ENCODE measurements at regions not wholly inside any gene's neighbourhood (a gene's known extent, or its start where the extent isn't known, plus 50 kb on each side); places are given as distances from the start of the nearest gene placed in this dataset.
"Not testable (repeated sequence)": the region's sequence is repeated elsewhere in the genome, so short reads cannot be mapped to it uniquely, and the experiment has no call there.

DNA sequence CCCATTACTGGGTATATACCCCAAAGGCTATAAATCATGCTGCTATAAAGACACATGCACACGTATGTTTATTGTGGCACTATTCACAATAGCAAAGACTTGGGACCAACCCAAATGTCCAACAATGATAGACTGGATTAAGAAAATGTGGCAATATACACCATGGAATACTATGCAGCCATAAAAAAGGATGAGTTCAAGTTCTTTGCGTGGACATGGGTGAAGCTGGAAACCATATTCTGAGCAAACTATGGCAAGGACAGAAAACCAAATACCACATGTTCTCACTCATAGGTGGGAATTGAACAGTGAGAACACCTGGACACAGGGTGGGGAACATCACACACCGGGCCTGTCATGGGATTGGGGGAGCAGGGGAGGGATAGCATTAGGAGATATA, 54.4 kb upstream of the MUCL1 start:
- not testable (repeated sequence) for DNase-seq

DNA sequence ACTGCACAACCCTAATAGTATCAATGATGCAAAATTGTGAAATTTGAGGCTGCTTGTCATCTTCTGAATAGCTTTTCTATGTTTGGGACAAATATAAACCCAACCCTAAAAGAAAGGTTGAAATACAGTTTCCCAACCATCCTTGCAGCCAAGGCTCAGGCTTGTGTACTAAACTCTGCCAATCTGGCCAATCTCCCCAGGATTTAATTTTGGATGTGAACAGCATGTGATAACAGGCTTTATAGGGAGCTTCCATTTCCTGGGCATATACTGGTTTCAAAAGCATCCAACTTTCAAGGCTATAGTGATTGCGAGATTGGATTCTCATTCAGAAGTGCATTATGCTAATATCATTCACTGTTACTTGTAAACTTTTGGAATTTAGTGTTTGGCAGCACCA, 55.7 kb upstream of the MUCL1 start:
- no peak for DNase-seq

DNA sequence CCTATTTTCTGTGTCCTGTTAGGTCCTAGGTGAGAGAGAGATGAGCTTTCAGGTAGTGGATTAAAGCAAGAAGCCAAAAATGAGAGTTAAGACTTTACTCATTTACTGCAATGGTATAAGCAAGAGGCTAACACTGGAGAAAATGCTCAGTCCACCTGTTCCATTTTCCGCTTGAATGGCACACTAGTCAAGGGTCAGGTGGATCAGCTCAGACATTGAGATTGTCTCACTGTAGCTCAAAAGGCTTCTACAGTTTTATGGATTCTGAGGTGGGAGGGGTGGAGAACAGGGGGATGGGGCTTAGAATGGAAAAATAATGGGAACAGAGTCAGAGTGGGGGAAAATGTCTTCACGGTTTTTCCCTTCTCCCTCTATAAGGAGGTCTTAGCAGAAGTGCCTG, 57.3 kb upstream of the MUCL1 start:
- no peak for DNase-seq

DNA sequence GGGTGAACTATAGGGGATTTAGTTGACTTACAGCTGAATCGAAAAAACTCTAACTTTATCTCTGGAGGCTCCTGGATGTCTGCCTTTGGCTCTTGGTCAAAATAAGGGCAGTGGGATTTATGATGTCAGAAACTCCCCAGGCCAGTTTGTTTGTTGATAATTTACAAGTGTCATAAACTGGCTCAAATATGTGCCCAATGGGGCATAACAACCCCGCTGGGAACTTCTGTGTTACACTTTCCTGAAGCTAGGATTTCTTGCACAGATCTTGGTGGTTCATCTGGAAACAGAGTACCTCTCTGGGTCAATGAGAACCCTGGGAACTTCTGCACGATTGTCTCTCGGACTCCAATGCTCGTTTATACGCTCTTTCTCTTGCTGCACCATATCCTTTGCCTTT, 58.7 kb upstream of the MUCL1 start:
- DNase-seq = no peak

DNA sequence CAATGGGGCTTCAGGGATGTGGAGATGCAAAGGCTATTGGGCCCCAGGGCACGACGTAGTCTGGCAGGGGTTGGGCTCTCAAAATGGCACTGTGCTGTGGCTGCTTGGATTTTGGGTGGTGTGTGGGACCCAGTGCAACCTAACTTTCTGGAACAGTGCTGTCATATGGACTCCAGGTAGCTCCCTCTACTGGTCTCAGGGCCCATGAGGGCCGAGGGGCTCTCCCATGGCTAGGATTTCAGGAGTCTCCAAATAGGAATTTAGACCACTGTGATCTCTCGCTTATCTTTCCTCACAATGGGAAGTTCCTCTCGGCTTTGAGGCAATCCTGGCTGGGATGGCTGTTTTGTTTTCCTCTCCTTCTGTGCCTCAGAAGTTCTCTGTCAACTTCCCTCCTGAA, 68.2 kb upstream of the MUCL1 start:
- DNase-seq = no peak

DNA sequence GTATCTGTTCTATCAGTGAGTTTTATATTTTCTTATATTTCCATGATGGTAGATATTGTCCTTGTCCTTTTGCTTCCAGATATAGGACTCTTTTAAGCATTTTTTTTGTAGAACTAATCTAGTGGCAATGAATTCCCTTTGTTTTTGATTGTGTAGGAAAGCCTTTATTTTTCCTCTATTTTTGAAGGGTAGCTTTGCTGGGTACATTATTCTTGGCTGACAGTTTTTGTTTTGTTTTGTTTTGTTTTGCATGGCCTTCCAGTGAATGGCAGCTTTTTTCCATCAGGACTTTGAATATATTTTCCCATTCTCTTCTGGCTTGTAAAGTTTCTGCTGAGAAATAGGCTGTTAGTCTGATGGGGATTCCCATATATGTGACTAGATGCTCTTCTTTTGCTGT, 70.2 kb upstream of the MUCL1 start:
- DNase-seq = no peak

DNA sequence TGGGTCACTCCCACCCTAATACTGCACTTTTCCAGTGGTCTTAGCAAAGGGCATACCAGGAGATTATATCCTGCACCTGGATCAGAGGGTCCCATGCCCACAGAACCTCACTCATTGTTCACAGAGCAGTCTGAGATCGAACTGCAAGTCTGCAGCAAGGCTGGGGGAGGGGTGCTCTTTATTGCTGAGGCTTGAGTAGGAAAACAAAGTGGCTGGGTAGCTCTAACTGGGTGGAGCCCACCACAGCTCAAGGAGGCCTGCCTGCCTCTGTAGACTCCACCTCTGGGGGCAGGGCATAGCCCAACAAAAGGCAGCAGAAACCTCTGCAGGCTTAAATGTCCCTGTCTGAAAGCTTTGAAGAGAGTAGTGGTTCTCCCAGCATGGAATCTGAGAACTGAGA, 77.3 kb upstream of the MUCL1 start:
- DNase-seq = not testable (repeated sequence)

DNA sequence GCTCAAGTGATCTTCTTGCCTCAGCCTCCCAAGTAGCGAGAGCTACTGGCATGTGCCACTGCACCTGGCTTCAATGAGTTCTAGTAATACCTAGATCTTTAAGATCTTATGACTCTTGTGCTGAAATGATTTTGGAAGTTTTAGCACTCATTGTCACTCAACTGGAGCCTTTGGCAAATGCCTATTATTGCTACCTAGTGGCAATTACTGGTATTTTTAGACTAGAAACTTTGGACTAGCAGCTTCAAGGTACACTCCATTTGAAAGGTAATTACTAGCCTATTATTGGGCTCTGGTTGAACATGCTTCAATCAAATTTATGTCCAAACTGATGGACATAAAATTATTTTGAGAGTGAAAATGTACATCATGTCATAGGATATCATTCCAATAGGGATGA, 80.7 kb upstream of the MUCL1 start:
- no peak for DNase-seq

DNA sequence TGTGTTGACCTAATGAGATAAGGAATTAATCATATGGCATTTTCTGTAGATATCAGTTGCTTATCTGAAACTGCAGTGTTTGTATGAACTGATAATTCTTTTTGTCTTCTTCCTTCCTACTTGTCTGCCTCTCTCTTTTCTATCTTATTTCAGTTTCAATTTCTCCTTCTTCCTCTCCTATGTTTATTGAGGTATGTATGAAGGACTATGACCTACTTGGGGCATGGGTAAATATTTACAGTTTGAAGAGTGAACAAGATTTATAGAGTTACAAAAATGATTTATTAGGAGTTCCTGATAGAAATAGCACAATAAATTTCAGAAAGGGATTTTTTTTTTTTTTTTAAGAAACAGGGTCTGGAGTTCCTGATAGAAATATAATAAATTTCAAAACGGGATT, 88.7 kb upstream of the MUCL1 start:
- DNase-seq = no peak

DNA sequence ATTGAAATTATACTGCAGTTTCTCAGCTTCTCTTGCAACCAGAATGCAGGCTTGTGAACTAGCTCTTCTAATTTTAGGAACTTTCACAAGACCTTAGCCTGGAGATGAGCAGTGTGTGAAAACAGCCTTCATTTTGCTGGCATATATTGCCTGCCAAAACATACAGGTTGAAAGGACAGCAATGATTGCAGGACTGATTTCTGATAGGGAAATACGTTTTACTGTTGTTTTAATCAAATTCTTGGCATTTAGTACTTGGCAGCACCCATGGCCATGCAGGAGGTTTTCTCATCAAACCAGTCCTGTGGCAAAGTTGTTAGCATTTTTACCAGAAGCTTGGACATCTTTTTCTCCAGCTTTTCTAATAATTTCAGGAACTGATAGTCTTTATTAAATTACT, 91.9 kb upstream of the MUCL1 start:
- DNase-seq = no peak

DNA sequence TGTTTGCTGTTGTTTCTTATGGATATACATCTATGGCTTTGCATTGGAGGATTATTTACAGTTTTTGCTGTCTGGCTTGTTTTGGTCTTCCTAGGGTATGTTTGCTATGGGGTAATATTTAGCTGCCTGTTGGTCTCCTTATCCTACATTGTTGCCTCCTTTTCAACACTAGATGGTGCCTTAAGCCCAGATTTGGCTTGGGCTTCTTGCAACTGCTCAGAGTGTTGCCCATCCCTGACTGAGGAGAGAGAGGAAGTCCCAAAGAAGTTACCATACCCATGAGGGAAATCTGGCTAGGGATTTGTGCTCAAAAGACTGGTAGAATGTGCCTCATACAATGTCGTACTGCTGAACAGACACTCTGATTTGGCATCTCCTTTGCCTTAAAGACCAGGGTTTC, 94.6 kb upstream of the MUCL1 start:
- peak; percentile 65 to 84 (median 81) for DNase-seq

DNA sequence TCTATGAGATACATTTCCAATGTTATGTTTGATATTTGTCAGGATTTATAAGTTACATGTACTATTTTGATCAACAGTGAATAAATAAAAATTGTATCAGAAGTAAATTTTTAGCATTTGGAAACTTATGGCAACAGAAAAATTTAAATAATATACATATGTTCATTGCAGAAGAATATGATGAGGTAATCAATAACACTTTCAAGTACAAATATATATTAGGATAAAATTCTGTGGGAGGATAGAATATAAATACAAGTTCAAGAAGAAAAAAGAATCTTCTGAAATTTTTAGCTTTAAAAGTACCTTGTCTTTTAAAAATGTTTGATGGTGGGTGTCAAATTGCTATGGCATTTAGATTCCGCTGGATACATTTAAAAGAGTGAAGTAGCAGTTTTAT, 102.8 kb upstream of the MUCL1 start:
- DNase-seq = no peak

DNA sequence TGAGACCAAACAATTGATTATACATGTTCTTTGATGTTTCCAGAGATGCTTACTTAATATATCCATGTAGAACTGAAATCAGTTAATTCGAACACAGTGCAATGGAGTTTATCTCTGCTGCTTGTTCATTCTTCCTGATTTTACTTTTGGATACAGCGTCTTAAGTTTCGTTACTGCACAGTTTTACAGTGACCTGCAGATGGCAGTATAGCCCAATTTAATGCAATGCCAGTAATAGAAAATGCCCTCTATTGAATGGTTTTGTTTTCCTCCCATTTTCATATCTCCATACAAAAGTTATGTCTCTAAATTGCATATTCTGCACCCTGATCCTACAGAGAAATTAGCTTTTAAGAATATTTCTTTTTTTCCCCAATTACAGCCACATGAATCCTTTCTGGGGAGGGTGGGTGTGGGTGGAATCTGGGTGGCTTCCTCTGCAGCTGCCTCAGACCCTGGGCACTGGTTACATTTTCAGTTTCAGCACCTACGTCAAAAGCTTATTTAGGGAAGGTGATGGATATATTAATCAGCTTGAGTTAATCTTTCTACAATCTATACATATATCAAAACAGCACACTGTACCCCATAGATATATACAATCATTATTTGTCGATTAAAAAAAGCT, 101.1 kb upstream of the DCD start:
- DNase-seq = peak; percentile 54 to 85 (median 70)

DNA sequence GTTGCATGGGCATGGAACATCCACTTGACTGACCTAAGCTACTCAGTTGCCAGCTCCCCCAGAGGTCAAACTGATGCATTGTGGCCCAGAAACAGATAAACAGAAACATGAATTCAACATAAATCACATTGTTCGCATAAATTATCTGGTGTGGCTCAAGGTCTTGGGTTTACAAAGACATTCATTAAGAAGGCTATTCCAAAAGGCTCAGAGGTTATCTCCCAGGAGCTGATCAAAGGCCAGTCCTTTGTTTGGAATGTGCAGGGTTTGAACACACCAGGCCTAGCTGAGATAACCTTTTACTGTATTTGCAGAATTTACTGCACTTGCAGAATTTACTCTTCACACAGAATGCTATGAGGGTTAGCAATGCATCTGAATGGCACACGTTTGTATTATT, 96.4 kb upstream of the DCD start:
- no peak for DNase-seq

DNA sequence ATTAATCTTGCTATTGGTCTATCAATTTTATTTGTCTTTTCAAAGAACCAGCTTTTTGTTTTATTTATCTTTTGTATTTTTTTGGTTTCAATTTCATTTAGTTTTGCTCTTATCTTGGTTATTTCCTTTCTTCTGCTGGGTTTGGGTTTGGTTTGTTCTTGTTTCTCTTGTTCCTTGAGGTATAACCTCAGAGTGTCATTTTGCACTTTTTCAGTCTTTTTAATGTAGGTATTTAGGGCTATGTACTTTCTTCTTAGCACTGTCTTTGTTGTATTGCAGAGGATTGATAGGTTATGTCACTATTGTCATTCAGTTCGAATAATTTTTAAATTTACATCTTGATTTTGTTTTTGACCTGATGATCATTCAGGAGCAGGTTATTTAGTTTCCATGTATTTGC, 92.7 kb upstream of the DCD start:
- no peak for DNase-seq

DNA sequence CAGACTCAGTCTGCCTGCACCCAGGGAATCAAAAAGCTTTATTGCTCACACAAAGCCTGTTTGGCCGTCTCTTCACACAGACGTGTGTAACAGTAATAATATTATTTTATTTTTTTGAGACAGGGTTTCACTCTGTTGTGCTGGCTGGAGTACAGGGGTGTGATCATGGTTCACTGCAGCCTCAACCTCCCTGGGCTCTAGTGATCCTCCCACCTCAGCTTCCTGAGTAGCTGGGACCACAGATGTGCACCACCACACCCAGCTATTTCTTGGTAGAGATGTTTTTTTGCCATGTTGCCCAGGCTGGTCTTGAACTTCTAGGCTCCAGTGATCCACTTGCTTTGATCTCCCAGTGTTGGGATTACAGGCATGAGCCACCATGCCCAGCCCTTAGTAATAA, 88.4 kb upstream of the DCD start:
- DNase-seq = no peak

DNA sequence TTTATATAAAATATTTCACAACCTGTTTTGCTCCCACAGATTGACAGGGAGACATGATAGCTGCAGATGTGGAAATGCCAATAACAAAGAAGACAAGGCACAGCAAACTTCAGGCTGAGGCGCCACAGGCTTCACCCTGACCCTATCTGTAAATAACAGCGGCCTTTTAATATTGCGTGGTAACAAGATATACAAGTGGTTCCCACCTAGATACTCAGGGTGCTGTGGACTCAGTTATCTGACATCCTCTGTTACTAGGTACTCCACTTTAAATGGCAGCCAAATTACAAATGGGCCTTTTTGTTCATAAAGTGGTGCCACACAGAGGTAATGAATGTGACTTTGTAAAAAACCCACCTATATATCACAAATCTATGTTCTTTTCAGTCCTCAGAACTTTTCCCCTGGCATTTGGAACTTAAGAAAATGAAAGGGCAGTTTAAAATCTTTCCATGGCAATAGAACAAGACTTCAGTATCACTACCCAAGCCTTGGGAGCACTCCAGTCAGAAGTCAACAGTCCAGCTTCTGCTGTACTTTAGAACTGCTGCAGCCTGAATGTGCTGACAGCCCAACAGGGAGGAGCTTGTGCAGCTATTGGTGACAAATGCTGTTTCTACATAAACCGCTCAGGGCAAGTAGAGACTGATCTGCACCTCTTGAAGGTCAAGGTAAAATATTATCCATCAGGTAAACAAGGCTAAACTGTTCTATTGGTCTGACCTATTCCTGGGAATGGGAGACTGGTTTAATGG, 86.2 kb upstream of the DCD start:
- DNase-seq = no peak

DNA sequence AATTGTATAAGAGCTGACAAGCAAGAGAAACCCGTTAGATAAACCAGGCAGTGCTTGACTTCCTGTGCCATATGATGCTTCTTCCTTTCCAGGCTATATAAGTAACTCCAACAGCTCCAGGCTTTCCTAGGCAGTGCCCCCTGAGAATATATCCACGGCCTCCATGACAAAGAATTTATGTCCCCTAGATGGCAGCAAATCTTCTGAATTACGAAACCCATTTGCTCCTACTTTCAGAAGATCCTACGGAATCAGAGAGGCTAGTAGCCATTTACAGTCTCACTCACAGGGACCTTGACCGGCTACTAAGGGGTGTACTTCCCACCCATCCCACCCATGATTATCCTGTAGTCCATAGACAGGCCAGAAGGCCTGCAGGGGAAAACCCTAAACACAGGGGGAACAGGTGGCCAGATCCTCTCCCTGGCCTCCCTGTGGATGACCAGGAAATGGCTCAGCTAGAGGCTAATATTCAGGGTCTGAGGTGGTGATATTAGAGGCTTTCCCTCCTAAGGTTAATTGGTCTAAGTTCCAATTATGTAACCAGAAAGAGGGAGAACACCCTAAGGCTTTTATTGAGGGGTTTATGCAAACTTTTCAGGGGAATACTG, 77.2 kb upstream of the DCD start:
- peak; percentile 23 to 58 (median 48) for DNase-seq

DNA sequence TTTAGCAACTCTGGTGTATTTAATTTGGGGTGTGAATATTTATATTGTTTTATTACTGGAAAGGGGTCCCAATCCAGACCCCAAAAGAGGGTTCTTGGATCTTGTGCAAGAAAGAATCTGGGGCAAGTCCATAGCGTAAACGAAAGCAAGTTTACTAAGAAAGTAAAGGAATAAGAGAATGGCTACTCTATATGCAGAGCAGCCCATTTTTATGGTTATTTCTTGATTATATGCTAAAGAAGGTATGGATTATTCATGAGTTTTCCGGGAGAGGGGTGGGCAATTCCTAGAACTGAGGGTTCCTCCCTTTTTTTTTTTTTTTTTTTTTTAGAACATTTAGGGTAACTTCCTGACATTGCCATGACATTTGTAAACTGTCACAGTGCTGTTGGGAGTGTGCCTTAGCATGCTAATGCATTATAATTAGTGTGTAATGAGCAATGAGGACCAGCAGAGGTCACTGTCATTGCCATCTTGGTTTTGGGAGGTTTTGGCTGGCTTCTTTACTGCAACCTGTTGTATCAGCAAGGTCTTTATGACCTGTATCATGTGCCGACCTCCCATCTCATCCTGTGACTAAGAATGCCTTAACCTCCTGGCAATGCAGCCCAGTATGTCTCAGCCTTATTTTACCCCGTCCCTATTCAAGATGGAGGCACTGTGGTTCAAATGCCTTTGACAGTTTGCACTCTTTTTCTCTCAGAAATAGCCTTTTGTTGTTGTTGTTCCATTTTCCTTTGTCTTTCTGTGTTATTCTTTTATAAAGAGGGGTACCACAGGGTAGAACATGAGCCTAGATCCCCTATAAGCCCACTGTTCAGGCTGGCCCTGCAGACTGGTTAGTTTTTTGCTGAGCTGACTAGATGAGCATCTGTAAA, 75.5 kb upstream of the DCD start:
- DNase-seq = peak; percentile 35 to 52 (median 41)

DNA sequence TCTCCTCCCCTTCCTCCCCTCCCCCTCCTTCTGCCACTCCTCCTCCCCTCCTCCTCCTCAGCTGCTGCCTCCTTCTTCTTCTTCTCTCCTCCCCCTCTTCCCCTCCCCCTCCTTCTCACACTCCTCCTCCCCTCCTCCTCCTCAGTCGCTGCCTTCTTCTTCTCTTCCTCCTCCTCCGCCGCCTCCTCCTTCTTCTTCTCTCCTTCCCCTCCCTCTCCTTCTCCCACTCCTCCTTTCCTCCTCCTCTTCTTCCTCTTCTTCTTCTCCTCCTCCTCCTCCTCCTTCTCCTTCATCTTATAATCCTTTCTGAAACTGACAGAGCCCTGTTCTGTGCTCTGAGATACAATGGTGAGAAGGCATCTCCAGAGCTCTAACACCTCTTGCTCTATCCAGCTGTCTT, 73.1 kb upstream of the DCD start:
- no peak for DNase-seq

DNA sequence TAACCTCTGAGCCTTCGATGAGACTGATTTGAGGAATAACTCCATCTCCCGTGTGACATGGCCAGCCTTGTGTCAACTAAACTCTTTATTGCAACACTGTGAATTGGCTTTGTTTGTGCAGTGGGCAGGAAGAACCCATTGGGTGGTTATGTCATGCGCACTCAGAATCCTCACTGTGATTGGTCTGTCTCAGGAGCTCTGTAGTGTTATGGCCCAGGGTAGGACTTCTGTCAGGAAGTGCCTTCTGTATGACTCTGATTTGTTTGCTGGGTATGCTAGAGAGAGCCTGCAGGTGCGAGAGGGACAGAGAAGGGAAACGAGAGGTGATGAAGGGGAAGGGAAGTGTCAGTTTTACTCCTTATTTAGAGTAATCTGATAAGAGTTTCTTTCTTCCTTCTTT, 71.5 kb upstream of the DCD start:
- DNase-seq = peak in 2 of 4 experiments; percentile 12 to 16

DNA sequence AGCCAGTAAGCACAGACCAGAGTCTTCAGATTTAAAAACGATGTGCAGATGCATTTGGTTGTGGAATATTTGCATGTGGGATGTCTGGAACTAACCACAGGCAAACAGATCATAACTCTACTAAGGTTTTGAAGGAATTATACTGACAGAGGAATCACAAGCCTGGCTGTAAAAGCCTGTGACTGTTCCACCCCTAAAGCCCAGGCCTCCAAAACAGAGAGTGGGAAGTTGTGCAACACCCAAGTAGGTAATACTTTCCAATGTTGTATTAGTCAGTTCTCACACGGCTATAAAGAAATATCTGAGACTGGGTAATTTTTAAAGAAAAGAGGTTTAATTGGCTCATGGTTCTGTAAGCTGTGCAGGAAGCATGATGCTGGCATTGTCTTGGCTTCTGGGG, 68.1 kb upstream of the DCD start:
- peak; percentile 56 to 84 (median 72) for DNase-seq

DNA sequence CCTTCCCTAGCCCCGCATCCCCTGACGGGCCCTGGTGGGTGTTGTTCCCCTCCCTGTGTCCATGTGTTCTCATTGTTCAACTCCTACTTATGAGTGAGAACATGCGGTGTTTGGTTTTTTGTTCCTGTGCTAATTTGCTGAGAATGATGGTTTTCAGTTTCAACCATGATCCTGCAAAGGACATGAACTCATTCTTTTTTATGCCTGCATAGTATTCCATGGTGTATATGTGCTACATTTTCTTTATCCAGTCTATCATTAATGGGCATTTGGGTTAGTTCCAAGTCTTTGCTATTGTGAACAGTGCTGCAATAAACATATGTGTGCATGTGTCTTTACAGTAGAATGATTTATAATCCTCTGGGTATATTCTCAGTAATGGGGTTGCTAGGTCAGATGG, 65.7 kb upstream of the DCD start:
- not testable (repeated sequence) for DNase-seq

All from suppressor macrophage (primary cell).